Osteocyte (in vitro differentiated cells): ENCODE measurements at regions not wholly inside any gene's neighbourhood (a gene's known extent, or its start where the extent isn't known, plus 50 kb on each side); places are given as distances from the start of the nearest gene placed in this dataset.
A peak's percentile ranks its signal among the peaks of the same experiment; 100 is the strongest.

Source experiments
- DNase-seq: peaks from one replicate; pipeline ENCODE4 v3.0.0; 2021; ENCODE audit warnings: mixed read lengths; ENCODE audit not compliant: unreplicated experiment; ENCODE audit errors: extremely low spot score
- H3K27ac Mint-ChIP-seq: one replicate; pipeline ENCODE4 v1.8.0; 2021; ENCODE audit warnings: mild to moderate bottlenecking, mixed read lengths; ENCODE audit not compliant: unreplicated experiment
- H3K27me3 Mint-ChIP-seq: one replicate; pipeline ENCODE4 v1.8.0; 2021; ENCODE audit warnings: mixed read lengths; ENCODE audit not compliant: unreplicated experiment
- H3K36me3 Mint-ChIP-seq: one replicate; pipeline ENCODE4 v1.8.0; 2021; ENCODE audit warnings: mixed read lengths; ENCODE audit not compliant: unreplicated experiment
- H3K4me1 Mint-ChIP-seq: one replicate; pipeline ENCODE4 v1.8.0; 2021; ENCODE audit warnings: mixed read lengths; ENCODE audit not compliant: unreplicated experiment
- H3K4me3 Mint-ChIP-seq: one replicate; pipeline ENCODE4 v1.8.0; 2021; ENCODE audit warnings: mild to moderate bottlenecking, moderate library complexity, mixed read lengths; ENCODE audit not compliant: unreplicated experiment
- H3K9me3 Mint-ChIP-seq: one replicate; pipeline ENCODE4 v1.8.0; 2021; ENCODE audit warnings: mixed read lengths; ENCODE audit not compliant: unreplicated experiment
- TF ChIP-seq, protein P1 (sequence below): fragments of 200-600 bp; sonication (generic); IDR thresholded peaks from 2 replicates; pipeline ENCODE4 v1.5.0; 2021; ENCODE audit warnings: antibody characterized with exemption, mild to moderate bottlenecking, moderate library complexity

DNA sequence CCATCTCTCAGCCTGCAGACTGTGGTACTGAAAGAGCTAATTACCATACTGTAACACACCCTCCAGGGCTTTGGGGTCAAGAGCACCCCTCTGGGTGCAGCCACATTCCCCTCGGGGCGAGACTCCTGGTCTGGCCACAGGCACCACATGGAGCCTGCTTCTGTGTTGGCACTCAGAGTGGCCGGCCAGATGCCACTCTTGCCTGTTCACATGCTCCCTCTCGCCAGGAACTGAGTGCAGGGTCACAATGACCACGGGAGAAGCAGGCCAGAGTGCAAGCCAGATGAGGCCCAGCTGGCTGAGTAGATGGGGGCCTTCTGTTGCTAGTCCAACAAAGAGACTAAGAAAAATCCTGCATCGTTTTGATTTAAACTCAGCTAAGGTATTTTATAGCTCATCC, 864.0 kb downstream of the KCNT2 start:
- TF ChIP-seq, protein P1, sequence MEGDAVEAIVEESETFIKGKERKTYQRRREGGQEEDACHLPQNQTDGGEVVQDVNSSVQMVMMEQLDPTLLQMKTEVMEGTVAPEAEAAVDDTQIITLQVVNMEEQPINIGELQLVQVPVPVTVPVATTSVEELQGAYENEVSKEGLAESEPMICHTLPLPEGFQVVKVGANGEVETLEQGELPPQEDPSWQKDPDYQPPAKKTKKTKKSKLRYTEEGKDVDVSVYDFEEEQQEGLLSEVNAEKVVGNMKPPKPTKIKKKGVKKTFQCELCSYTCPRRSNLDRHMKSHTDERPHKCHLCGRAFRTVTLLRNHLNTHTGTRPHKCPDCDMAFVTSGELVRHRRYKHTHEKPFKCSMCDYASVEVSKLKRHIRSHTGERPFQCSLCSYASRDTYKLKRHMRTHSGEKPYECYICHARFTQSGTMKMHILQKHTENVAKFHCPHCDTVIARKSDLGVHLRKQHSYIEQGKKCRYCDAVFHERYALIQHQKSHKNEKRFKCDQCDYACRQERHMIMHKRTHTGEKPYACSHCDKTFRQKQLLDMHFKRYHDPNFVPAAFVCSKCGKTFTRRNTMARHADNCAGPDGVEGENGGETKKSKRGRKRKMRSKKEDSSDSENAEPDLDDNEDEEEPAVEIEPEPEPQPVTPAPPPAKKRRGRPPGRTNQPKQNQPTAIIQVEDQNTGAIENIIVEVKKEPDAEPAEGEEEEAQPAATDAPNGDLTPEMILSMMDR = no peak
- peaks cover 16% of the 10 kb centered on the region for H3K4me1 Mint-ChIP-seq
- no peak for DNase-seq
- H3K27me3 Mint-ChIP-seq = no peaks in the 10 kb centered on the region
- no peak overlapping the region for H3K4me3 Mint-ChIP-seq
- H3K9me3 Mint-ChIP-seq = peaks cover 5% of the 10 kb centered on the region
- H3K36me3 Mint-ChIP-seq = no peaks in the 10 kb centered on the region
- H3K27ac Mint-ChIP-seq = no peak overlapping the region

DNA sequence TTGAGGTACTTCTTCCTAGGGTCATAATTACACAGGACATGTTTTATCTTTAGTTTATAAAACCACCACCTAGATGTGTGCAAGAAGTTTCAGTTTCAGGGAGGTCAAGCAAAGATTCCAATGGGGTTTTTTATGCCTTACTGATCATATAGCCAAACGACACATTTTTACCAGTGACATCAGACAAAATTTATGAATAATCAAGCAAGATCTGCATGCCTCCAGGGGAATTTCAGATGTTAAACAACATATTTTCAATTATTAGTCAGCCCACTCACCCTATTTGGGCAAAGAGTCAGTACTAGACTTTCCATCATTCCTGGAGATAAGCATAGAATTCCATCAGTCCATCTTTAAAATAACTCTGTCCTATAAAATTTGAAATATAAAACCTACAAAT, 867.4 kb downstream of the KCNT2 start:
- no peak overlapping the region for H3K27ac Mint-ChIP-seq
- H3K4me1 Mint-ChIP-seq = peaks cover 25% of the 10 kb centered on the region
- H3K4me3 Mint-ChIP-seq = no peak overlapping the region
- H3K36me3 Mint-ChIP-seq = no peaks in the 10 kb centered on the region
- H3K27me3 Mint-ChIP-seq = no peaks in the 10 kb centered on the region
- peaks cover 5% of the 10 kb centered on the region for H3K9me3 Mint-ChIP-seq
- no peak for DNase-seq
- TF ChIP-seq, protein P1 = no peak

DNA sequence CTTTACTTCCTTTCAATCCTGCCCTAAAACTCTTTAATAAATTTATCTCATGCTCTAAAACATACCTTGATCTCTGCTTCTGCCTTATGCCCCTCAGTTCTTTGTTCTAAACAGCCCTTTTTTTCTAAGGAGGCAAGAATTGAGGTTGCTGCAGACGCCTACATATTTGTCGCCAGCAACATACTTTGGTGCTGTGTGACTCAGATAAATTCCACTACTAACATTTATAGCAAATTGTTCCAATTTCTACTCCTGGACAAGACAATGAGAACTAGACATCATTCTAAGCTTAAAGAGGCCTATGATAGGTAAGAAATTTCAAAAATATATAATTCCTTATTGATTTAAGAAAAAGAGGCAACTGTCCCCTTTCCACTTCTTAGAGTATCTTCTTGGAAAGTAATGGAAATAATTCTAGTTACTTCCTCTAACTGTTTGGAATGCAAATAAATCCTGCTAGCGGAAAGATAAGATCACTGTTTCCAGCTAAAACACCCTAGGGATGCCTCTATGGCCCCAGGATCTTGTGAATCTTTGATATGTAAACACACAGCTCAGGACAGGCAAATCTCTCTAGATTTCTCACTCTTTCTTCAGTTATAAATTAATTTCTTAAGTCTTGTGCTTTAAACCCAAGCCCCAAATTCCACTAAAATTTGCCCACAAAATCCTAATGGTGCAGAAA, 869.1 kb downstream of the KCNT2 start:
- Mint-ChIP-seq H3K9me3 (peaks cover 5% of the 10 kb centered on the region), H3K27me3 (no peaks in the 10 kb centered on the region), H3K4me3 (no peak overlapping the region), H3K4me1 (peaks cover 23% of the 10 kb centered on the region), H3K27ac (peak overlapping the region; percentile 54), H3K36me3 (no peaks in the 10 kb centered on the region)
- TF ChIP-seq, protein P1 = no peak
- DNase-seq = no peak

DNA sequence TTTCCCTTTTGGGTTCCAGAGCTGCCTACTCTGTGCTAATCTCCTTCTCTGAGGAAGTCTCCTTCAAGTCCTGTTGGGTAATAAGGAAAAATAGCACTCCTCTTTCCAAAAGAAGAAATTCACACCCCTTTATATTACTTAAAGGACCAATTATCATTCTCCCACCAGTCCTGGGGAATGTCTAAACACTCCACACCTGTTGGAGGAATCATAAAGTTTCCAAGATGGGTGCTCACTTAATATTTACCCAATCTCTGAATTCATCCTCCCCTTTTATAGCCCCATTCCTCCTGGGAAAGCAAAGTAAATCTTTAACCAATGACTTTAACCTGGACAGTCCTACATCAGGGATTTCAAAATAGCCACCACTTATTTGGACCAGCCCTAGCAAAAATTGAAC, 873.1 kb downstream of the KCNT2 start:
- Mint-ChIP-seq H3K27ac (no peak overlapping the region), H3K36me3 (no peaks in the 10 kb centered on the region), H3K4me3 (no peak overlapping the region), H3K4me1 (peaks cover 14% of the 10 kb centered on the region), H3K27me3 (no peaks in the 10 kb centered on the region), H3K9me3 (peaks cover 14% of the 10 kb centered on the region)
- TF ChIP-seq, protein P1 = no peak
- DNase-seq = no peak

DNA sequence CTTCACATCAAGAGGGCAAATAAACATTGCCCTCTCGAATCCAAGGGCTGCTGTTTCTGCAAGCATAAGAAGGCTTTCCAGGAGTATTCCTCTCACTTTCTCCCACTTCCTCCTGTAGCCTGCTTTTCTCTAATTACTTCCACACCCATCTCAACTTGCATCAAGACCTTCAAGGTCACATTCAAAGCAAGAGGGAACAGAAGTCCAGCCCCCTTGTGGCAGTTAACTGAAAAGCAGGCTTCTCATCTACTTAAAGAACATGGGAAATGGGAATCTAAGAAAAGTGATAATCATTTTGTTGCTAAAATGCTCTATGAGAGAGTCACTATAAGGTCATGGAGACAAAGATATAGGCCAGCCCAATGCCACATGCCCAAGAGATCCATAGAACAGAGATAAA, 874.4 kb downstream of the KCNT2 start:
- no peak overlapping the region for H3K4me3 Mint-ChIP-seq

More for the DNA sequence above, 874.4 kb downstream of the KCNT2 start:
- TF ChIP-seq, protein P1 = peak; percentile 39
- no peaks in the 10 kb centered on the region for H3K27me3 Mint-ChIP-seq
- H3K36me3 Mint-ChIP-seq = no peaks in the 10 kb centered on the region
- DNase-seq = no peak
- peaks cover 14% of the 10 kb centered on the region for H3K9me3 Mint-ChIP-seq
- H3K4me1 Mint-ChIP-seq = peaks cover 5% of the 10 kb centered on the region
- no peak overlapping the region for H3K27ac Mint-ChIP-seq
